ENCODE measurements at regions not wholly inside any gene's neighbourhood (a gene's known extent, or its start where the extent isn't known, plus 50 kb on each side); places are given as distances from the start of the nearest gene placed in this dataset.

DNA sequence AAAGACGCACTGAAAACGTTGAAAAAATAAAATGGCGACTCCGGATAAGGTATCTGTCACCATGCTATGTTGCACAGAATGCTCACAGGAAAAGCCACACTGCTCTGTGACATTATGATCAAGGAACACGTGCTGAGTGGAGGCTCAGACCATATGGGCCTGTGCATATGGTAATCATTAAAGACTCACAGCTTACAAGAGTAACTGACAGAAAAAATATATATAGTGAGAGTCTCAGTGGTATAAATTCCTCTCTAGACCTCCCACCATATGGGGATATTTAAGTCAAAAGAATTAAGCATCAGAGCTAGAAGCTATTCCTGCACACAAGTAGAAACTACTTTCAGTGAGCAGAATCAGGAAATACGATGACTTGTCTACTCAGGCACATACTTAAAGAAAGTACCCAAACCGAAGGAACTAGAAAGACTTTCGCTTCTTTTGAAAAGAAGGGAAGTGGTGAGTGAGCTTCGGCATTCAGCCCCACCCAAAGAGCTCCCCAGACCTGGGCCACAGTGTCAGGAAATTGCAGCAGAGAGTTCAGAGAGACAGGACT lies 65.1 kb upstream of the MPP7 start:
- ChIA-PET POLR2A (no interaction called here), CTCF (interaction anchor here (1.3 kb wide), 1 partner anchor 14 kb away, joined by 3 read pairs; no protein-coding TSS in a partner anchor)

GRCh38 chr10:28370107-28370835 lies 67.4 kb upstream of the MPP7 start:
- ChIA-PET POLR2A (no interaction called here), CTCF (interaction anchor here (0.6 to 1.2 kb wide), 2 partner anchors 24 to 1075 kb away, joined by 3 to 5 read pairs; no protein-coding TSS in a partner anchor)
- Histone ChIP-seq H3K9me3 (ENCODE audit: control insufficient read depth, insufficient read depth, low read depth, low read length) (no peaks in the 10 kb centered on the region), H3K36me3 (ENCODE audit: control insufficient read depth in 2 of 2, insufficient read depth in 1 of 2, low read length in 2 of 2) (no peaks in the 10 kb centered on the region), H3K4me1 (ENCODE audit: control insufficient read depth, insufficient read depth, low read length) (no peaks in the 10 kb centered on the region; the same call in 1 of the 2 replicates), H3K27ac (ENCODE audit: extremely low read depth, low read depth, low read length) (no peak overlapping the region), H3K4me3 (ENCODE audit: low read depth, low read length) (no peak overlapping the region)
- TF ChIP-seq ZNF623 (tag by site-specific recombination; IDR thresholded peaks at IDR 0.05) (peak; percentile 90), PRDM1 (tag by site-specific recombination; IDR thresholded peaks at IDR 0.05) (peak; percentile 79), SP3 (tag by site-specific recombination; IDR thresholded peaks at IDR 0.05) (no peak), ZNF366 (tag by site-specific recombination; conservative IDR thresholded peaks at IDR 0.05) (peak; percentile 85)
- TF ChIP-seq, protein P1, sequence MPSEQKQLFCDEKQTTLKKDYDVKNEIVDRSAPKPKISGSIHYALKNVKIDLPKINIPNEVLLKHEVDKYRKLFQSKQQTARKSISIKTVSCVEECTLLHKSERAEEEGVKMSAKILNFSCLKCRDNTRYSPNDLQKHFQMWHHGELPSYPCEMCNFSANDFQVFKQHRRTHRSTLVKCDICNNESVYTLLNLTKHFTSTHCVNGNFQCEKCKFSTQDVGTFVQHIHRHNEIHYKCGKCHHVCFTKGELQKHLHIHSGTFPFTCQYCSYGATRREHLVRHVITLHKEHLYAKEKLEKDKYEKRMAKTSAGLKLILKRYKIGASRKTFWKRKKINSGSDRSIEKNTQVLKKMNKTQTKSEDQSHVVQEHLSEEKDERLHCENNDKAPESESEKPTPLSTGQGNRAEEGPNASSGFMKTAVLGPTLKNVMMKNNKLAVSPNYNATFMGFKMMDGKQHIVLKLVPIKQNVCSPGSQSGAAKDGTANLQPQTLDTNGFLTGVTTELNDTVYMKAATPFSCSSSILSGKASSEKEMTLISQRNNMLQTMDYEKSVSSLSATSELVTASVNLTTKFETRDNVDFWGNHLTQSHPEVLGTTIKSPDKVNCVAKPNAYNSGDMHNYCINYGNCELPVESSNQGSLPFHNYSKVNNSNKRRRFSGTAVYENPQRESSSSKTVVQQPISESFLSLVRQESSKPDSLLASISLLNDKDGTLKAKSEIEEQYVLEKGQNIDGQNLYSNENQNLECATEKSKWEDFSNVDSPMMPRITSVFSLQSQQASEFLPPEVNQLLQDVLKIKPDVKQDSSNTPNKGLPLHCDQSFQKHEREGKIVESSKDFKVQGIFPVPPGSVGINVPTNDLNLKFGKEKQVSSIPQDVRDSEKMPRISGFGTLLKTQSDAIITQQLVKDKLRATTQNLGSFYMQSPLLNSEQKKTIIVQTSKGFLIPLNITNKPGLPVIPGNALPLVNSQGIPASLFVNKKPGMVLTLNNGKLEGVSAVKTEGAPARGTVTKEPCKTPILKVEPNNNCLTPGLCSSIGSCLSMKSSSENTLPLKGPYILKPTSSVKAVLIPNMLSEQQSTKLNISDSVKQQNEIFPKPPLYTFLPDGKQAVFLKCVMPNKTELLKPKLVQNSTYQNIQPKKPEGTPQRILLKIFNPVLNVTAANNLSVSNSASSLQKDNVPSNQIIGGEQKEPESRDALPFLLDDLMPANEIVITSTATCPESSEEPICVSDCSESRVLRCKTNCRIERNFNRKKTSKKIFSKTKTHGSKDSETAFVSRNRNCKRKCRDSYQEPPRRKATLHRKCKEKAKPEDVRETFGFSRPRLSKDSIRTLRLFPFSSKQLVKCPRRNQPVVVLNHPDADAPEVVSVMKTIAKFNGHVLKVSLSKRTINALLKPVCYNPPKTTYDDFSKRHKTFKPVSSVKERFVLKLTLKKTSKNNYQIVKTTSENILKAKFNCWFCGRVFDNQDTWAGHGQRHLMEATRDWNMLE (tag by site-specific recombination; conservative IDR thresholded peaks at IDR 0.05; ENCODE audit: low read depth), result no peak
- TF ChIP-seq, protein P2, sequence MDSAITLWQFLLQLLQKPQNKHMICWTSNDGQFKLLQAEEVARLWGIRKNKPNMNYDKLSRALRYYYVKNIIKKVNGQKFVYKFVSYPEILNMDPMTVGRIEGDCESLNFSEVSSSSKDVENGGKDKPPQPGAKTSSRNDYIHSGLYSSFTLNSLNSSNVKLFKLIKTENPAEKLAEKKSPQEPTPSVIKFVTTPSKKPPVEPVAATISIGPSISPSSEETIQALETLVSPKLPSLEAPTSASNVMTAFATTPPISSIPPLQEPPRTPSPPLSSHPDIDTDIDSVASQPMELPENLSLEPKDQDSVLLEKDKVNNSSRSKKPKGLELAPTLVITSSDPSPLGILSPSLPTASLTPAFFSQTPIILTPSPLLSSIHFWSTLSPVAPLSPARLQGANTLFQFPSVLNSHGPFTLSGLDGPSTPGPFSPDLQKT (IDR thresholded peaks at IDR 0.05; ENCODE audit: borderline replicate concordance, low read depth, low read length), result no peak
- TF ChIP-seq, protein P3, sequence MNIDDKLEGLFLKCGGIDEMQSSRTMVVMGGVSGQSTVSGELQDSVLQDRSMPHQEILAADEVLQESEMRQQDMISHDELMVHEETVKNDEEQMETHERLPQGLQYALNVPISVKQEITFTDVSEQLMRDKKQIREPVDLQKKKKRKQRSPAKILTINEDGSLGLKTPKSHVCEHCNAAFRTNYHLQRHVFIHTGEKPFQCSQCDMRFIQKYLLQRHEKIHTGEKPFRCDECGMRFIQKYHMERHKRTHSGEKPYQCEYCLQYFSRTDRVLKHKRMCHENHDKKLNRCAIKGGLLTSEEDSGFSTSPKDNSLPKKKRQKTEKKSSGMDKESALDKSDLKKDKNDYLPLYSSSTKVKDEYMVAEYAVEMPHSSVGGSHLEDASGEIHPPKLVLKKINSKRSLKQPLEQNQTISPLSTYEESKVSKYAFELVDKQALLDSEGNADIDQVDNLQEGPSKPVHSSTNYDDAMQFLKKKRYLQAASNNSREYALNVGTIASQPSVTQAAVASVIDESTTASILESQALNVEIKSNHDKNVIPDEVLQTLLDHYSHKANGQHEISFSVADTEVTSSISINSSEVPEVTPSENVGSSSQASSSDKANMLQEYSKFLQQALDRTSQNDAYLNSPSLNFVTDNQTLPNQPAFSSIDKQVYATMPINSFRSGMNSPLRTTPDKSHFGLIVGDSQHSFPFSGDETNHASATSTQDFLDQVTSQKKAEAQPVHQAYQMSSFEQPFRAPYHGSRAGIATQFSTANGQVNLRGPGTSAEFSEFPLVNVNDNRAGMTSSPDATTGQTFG (tag by site-specific recombination; IDR thresholded peaks at IDR 0.05; ENCODE audit: borderline replicate concordance), result no peak

More for the DNA sequence above, 65.1 kb upstream of the MPP7 start:
- Histone ChIP-seq H3K36me3 (ENCODE audit: control insufficient read depth in 2 of 2, insufficient read depth in 1 of 2, low read length in 2 of 2) (no peaks in the 10 kb centered on the region), H3K27ac (ENCODE audit: extremely low read depth, low read depth, low read length) (no peak overlapping the region), H3K9me3 (ENCODE audit: control insufficient read depth, insufficient read depth, low read depth, low read length) (no peaks in the 10 kb centered on the region), H3K4me1 (ENCODE audit: control insufficient read depth, insufficient read depth, low read length) (no peaks in the 10 kb centered on the region), H3K4me3 (ENCODE audit: low read depth, low read length) (no peak overlapping the region)
- TF ChIP-seq ZNF350 (tag by site-specific recombination; IDR thresholded peaks at IDR 0.05) (no peak), ZNF404 (tag by site-specific recombination; IDR thresholded peaks at IDR 0.05) (no peak), ZNF514 (tag by site-specific recombination; IDR thresholded peaks at IDR 0.05) (no peak), ZIC2 (tag by site-specific recombination; IDR thresholded peaks at IDR 0.05) (no peak), TSHZ1 (tag by site-specific recombination; IDR thresholded peaks at IDR 0.05; ENCODE audit: borderline replicate concordance) (no peak), BCL11B (tag by site-specific recombination; IDR thresholded peaks at IDR 0.05; ENCODE audit: low read depth) (no peak)
- TF ChIP-seq, protein P4, sequence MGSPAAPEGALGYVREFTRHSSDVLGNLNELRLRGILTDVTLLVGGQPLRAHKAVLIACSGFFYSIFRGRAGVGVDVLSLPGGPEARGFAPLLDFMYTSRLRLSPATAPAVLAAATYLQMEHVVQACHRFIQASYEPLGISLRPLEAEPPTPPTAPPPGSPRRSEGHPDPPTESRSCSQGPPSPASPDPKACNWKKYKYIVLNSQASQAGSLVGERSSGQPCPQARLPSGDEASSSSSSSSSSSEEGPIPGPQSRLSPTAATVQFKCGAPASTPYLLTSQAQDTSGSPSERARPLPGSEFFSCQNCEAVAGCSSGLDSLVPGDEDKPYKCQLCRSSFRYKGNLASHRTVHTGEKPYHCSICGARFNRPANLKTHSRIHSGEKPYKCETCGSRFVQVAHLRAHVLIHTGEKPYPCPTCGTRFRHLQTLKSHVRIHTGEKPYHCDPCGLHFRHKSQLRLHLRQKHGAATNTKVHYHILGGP (tag by site-specific recombination; IDR thresholded peaks at IDR 0.05), result no peak

Data from HEK293 (cell line).